ENCODE measurements at regions not wholly inside any gene's neighbourhood (a gene's known extent, or its start where the extent isn't known, plus 50 kb on each side); places are given as distances from the start of the nearest gene placed in this dataset.

DNA sequence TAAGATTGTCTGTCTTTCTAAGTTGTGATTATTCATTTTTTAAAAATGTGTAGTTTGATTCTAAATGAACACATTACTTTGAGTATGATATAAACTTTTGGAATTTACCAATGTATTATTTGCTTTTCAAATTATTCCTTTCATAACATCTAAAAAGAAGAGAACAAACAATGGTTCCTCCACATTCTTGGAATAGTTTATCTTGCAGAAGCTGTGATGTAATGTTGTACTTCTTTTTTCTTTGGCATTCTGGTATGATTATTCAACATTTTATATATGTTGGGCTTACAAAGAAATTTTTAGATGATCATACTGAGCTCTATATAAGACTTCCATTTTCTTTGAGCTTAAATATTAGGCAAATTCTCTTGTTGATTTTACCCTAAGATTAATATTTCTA, 419.2 kb downstream of the DIPK2A start:
- no peak for DNase-seq

DNA sequence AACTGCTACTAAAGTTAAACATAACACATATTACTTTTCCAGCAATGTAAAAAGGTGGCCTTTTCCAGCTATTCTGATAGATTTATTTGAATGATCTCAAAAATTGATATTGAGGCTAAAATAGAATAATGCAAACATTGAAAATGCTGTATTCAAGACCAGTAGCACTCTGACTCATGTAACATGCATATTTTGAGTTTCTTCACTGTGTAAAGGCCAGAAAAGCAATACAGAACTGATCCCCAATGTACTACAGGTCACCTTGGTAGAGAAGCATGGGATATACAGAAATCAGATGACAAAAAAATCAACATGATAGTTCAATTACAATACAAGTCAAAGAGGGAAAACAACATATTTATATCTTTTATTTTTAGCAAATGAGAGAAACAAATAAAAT, 419.6 kb downstream of the DIPK2A start:
- no peak for DNase-seq

DNA sequence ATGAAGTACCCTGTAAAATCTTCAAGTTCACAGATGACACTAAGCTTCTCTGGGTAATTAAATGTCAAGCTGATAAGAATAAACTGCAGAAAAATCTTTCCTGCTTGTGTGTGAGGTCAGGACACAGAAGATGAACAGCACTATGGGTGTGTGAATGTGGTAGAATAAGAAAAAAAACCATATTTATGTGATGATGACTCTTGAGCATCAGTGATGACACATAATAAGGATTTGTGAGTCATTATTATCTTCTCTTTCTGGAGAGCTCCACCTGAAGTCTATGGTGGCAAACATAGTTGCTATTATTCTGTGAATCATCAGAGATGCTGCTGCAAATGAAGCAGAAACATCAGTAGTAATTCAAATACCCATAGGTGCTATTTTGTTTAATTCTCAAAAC, 422.4 kb downstream of the DIPK2A start:
- DNase-seq, result no peak

DNA sequence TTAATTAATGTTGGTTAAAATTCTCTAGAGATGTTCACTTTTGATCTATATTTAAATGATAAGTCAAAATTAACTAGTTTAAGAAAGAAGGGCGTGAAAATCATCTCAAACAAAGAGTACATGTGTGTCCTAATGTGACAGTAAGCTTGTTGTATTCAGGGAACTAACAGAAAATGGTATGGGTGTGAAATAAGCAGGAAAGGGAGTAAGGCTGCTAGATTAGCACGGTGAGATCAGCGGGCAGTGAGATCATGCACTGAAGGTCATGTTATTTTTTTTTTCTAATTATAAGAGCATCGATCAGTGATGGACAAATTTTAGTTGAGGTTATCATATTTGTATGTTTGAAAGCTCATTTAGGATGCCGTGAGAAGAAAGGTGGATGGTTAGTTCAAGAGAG, 430.8 kb downstream of the DIPK2A start:
- DNase-seq, result no peak

DNA sequence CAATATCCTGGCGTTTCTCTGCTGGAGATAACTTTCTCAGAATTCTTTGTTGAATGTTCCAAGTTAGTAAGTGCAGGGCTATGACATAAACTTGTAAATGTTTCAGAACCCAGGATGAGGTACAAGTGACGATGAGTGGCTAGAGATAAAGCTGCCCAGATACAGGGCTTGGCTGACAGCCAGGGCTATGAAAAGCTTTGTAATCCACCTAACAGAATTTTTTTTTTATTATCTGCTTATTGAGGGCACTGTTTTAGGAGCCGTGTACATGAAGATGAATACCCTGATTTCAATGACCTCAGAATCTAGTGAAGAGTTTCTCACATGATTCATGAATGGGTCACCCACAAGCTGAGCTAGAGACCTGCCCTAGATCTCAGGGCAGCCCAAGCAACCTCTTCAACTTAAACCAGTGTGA, 431.4 kb downstream of the DIPK2A start:
- DNase-seq, result no peak

DNA sequence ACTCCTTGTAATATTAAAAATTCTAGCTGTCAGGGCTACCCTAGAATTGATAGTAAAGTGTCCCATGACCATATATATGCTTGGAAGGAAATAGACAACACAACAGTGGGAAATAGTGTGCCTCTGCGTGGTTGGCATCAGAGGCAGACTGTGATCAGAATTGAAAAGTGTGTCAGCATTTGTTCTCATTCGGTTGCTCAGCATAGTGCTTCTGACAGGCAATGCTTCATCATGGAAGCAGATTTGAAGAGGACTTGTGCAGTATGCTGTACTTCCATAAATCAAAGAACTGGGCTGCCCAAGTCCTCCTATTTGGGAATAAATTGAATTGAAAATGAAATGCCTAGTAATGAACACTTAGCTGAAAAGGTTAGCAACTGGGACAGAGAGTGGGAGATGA, 435.7 kb downstream of the DIPK2A start:
- peak in 1 of 2 donors; percentile 9 for DNase-seq

DNA sequence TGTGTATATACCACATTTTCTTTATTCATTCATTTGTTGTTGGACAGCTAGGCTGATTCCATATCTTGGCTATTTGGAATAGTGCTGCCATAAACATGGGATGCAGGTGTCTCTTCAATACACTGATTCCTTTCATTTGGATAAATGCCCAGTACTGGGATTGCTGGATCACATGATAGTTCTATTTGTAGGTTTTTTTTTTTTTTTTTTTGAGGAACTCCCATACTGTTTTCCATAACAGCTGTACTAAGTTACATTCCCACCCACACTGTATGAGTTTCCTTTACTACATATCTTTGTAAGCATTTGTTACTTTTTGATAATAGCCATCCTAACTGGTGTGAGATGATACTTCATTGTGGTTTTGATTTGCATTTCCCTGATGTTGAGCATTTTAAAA, 437.7 kb downstream of the DIPK2A start:
- DNase-seq, result no peak

DNA sequence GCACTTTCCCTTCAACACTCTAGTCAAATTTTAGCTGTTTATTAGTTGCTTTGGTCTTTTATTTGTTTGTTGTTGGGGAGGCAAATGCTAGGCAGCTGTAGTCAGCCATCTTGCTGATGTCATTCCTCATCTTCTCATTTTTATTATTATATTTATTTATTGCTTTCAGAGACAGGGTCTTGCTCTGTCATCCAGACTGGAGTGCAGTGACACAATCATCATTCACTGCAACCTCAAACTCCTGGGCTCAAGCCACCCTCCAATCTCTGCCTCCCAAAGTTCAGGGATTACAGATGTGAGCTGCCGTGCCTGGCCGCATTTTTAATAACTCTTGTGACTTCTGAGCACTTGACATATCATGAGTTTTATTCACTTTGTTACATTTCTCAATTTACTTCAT, 441.4 kb downstream of the DIPK2A start:
- no peak for DNase-seq

DNA sequence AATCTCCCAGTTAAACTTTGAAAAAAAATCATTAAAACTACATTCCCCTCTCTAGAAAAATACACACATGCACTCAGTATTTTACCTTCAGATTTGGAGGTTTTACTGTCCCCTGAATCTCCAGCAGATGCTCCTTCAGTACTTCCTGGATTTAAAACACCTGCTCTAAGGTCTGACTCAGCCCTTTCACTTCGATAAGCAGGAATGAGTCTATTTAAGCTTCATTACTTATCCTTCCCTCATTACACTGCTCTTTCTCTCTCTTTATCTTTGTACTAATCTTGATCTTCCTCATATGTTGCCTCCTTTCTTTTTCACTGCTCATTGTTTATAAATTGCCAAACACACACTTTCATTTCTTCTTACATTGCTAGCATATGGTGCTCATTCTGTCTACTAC, 443.9 kb downstream of the DIPK2A start:
- no peak for DNase-seq

DNA sequence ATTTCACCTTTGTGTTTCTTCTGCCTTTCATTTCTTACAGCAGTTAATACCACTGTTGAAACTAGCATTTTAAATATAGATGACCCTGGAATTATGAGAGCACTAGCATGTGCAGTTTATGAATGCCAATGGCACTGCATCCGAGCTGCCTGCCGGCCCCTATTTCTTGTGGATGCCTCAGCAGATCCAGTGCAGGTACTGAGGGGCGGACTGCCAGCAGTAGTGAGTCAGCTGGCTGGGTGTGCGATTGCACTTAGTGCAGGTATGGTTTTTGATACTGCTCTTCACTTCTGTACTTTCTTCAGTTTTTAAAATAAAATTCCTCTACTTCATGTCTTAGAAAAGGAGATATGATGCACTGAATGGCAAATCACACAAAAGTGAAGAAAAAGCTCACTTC, 453.0 kb downstream of the DIPK2A start:
- DNase-seq, result no peak

DNA sequence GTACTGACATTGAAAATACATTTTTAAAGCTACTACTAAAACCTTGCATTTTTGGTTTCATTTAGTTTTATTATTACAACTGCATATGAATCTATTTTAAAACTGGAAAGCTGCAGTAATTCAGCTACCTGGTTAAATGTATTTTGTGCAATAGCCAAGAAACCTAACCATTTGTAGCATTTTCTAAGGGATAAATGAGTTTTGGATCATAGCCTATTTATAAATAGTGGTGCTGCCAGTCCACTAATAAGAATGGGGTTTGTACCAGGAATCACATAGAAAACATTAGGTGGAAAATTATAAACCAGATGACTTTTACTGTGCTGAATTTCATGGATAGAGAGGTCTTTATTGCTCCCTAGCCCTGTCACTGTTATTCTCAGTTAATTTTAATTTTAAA, 454.7 kb downstream of the DIPK2A start:
- no peak for DNase-seq

DNA sequence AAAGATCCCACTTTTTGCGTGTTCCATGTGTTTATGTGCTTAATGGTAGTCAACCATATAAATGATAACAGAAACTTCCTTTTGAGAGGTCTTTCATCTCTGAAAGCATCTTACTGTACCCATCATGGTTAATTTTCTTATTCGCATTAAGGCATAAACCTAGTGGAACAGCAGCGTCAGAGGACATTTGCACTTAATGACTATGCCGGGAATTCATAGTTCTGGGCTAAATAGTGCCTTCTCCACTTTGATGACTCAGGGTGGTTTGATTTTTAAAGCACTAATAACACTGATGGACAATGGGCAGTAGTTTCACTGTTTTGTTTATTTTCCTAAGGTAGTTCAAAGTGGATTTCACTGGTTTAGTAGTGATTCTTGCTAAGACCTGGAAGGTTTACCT, 455.3 kb downstream of the DIPK2A start:
- DNase-seq, result no peak

DNA sequence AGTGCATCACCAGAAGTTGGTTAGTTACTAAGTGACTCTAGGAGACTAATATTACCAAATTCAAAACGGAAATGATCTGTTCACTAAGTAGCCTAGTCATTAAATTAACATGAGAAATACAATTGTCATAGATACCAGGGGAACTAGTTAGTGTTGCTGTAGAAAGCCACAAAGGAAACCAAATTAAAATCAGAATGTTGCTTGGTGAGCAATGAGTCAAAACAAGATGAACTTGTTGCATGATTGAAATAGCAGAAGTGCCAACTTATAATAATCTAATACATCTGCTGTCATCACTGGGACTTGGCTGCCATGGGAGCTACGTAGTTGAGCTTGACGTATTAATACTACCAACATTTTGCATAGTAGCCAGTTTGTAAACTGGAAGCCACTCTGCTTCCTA, 458.1 kb downstream of the DIPK2A start:
- no peak for DNase-seq

DNA sequence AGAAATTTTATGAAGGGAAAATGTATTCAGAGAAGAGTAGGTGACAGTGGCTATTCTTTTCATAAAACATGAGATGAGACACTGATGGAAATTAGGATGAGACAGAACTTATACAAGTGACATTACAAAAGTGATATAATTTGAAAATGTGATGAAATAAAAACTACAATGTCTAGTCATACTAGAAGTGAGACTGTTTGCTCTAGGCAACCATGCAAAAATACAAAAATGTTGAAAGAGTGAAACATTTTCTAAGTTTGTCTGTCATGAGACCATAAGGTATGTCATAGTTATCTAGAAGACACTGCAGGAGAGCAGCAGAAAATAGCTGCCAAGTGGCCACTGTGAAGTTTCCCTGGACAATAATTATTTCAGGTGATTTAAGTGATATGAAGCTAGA, 459.5 kb downstream of the DIPK2A start:
- no peak for DNase-seq

DNA sequence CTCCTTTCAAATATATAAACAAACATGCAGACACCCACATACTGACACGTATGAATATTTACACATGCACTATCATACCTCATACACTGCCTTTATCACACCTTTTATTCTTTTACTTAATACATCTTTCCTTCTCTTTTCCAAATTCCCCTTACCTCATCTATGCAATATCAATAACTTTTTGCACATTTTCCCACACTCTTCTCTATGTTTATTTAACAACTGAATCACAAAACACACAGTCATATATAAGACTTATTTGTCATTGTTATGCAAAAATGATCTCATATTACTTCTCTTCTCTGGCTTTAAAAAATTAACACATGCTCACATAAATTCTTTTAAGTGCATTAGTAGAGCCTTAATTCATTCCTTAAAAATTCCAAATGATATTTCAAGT, 461.4 kb downstream of the DIPK2A start:
- no peak for DNase-seq

DNA sequence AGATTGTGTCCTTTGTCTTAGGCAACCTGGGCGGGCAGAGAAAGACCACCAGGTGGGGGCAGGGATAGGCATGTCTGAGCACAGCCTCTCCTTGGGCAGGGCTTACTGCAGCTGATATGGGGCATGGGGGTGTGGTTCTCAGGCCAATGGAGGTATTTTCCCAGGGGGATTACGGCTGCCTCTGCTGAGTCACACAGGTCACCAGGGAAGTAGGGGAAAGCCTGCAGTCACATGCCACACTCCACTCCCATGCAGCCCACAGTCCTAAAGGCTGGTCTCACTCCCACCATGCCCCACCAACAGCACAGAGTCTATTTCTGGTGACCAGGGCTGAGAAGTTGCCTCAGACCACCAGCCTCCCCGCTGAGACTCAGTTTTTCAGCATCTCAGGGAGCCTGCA, 466.4 kb downstream of the DIPK2A start:
- no peak for DNase-seq

DNA sequence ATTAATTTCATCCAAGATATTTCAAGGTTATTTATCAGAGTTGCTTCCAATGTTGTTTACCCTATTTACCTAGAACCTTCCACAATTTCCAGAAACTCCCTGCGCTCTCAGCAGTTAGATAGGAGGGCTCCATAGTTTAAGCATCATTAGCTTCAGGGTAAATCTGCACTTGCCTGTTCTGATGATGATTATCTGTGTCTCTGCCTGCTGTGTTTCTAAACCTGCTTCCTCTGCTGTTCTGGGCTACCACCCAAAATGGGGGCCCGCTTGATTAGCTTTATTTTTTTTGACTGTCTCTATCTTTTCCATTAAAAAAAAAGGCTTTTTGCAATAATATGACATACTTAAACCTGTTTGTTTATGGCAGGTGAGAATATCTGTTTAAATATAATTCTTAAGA, 472.4 kb downstream of the DIPK2A start:
- no peak for DNase-seq

DNA sequence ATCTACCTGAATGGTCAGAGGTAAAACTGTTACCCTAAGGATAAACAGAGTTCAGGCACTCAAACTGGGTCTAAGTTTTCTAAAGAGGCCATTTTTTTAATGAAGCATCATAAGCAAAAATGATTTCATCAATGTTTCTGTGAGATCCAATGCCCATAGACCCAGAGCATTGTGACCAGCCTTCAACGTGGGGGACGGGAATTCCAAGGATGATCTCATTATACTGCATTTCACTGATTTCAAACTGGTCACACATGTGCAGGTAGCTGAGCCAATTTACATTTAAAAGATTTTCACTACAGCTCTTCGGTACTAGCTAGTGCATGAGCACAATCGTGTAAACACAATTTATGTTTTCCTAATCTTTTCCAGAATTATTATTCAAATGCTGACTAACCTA, 472.9 kb downstream of the DIPK2A start:
- no peak for DNase-seq

DNA sequence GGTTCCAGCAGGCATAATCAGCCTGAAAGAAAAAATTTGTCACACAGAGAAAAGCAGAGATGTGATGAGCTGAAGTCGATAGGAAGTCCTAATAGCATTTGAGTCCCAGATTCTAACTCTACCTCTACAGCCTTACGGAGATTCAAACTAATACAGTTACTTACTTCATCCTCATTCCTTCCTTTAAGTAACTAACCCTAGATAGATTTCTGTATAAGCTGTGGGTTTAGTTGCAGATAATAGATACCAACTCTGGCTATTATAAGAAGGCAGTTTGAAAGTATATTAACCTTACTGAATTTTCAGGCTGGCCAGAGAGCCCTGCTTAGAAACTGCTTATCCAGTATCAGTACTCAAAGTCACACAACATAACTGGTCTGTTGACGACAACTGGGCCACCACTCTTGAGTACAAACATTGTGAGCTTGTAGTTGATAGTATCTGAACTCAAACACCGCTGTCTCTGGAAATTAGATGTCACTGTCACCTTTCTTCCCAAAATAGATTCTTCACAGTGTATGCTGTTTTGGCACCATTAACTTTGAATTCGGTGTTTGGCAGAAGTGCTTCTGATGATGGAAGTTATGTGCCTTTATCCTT, 484.3 kb downstream of the DIPK2A start:
- no peak for DNase-seq

DNA sequence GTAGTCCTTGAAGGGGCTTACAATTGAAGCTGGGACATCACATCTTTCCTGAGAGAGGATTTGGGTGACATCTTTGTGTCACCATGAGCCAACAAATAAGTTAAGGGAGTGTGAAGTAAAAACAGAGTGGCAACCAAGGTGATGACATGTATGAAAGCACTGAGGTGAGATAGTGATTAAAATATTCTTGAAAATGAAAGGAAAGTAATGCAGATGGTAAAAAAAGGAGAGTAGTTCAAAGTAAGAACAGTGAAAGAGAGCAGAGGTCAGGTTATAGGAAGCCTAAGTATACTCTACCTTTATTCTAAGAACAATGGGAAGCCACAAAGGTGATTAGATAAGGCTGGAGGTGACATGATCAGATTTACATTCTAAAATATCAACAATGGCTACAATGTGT, 486.1 kb downstream of the DIPK2A start:
- DNase-seq, result no peak

DNA sequence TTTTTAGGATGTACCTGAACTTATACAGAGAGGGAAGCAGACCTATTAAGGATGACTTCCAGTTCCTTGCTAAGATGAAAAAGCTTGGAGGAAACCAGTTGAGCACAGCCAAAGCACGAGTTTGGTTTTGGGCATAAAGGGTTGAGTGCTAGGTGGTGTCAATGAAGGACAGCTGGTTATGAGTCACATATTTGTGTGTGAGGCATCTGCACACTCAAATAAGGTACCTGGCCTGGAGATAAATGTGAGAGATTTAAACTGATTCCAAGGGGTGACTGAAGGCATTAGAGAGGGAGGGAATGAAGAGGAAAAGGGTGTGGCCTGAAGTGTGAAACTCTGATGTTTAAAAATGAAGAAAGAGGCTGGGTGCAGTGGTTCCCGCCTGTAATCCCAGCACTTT, 486.7 kb downstream of the DIPK2A start:
- DNase-seq, result no peak

DNA sequence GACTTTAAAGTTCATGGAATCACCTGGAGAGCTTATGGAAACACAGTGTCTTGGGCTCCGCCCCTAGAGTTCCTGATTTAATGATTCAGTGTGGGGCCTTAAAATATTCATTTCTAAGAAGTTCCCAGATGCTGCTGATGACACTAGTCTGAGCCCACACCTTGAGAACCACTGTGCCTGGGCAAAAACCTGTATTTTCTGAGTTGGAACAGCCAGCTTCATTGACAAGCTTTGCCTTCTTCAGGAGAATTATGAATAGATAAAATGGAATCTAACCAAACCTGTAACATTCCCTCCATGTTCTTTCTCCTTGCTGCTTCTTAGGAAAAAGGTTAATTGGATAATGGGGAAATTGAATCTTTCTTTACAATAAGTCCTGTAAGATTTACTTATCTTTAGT, 490.7 kb downstream of the DIPK2A start:
- DNase-seq, result no peak

DNA sequence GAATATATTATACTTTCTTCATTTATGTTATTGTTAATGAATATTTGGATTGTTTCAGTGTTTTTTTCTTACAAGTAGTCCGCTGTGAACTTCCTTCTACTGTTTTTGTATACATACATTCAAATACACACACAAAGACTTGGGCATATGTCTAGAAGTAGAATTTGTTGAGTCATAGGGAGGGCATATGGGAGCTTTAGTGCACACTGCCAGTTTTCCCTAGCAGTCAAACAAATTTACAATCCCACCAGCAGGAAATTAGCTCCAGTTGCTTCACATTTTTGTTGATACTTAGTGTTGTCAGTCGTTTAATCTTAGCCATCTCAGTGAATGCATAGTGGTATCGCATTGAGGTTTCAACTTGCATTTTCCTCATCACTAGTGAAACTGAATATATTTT, 492.3 kb downstream of the DIPK2A start:
- DNase-seq, result no peak

DNA sequence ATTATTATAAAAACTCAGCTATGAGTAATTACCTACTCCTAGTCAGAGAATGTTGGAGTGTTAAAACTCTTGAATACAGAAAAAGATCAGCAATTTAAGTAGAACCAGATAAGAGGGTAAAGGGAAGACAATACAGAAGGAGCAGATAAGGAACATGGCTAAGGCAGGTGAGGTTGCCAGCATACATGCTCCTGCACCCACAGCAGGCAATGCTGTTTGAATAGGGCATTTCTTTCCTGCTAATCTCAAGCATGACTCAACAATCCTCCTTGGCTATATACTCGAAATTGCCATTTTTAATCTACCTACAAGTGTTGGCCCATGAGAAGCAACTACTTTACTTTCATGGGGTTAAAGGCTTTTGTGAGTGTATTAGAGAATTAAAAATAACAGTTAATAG, 494.5 kb downstream of the DIPK2A start:
- no peak for DNase-seq

DNA sequence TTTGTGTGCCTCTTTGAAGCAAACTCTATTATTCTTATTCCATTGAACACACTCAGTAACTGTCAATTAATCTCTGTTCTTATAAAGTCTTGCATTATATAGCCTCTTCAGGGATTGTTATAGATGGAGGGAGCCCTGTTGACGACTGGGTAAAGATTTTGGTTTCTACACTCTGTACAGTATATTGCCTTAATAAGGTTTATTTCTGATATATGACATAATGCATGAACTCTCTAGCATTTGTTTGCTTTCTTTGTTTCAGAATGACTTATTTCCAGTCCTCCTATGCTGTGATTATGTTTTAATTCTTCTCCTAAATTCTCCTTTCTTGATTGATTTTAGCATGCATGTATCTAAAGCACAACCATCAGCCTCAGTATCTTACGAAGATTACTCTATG, 494.9 kb downstream of the DIPK2A start:
- no peak for DNase-seq

DNA sequence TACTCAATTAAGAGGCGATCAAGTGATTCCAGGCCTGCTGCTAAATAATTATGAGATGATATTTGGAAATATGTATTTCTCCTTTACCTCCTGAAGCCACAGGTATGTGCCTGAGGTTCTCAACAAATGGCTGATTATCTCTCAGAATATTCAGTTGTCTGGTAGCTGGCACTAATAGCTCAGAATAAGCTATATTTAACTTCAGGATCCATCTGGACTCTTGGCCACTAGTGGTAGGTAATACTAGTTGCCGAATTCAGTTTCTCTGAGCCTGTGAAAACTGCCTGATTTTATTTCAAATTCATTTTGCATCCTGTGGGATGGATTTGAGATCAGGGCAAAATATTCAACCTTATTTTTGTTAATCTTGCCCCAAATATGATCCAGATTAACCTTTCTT, 499.0 kb downstream of the DIPK2A start:
- DNase-seq, result no peak

Data from hippocampal formation (tissue), 2 donors.